GM23248 (cell line): ENCODE measurements at regions not wholly inside any gene's neighbourhood (a gene's known extent, or its start where the extent isn't known, plus 50 kb on each side); places are given as distances from the start of the nearest gene placed in this dataset.

Experiments
- EZH2 ChIP-seq: fragments of 200-600 bp; sonication (generic); IDR thresholded peaks from 2 replicates; pipeline ENCODE4 v1.6.1; 2018; ENCODE audit warnings: antibody characterized with exemption, mild to moderate bottlenecking; ENCODE audit not compliant: insufficient read depth, poor library complexity, severe bottlenecking
- EZH2phosphoT487 ChIP-seq: fragments of 200-600 bp; sonication (generic); IDR thresholded peaks from 2 replicates; pipeline ENCODE4 v1.6.1; 2018; ENCODE audit warnings: antibody characterized with exemption, moderate library complexity, mild to moderate bottlenecking, low read depth; ENCODE audit not compliant: insufficient read depth

GRCh38 chr3:88785841-88786240 lies 321.6 kb upstream of the EPHA3 start:
- TF ChIP-seq EZH2 (no peak), EZH2phosphoT487 (no peak)
